ENCODE measurements at regions not wholly inside any gene's neighbourhood (a gene's known extent, or its start where the extent isn't known, plus 50 kb on each side); places are given as distances from the start of the nearest gene placed in this dataset.

DNA sequence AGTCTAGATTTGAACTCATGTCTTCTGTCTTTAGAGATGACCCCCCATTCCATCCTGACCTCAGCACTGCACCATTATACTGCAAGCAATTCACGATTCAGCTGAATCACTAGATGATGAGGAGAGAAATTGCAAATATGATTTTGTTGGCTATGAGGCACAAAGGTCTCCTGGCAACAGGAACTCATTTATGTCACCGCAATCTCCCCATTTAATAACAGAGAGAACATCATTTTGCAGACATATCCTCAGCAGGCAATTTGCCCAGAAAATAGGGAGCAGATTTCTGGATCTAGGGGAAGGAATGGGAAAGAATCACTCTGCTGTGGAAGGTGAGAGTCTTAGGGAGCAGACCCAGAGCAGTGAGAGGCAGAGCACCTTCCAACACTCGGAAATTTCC is 303.0 kb downstream of the PAX1 start:
- Histone ChIP-seq H3F3A (ENCODE audit: insufficient read depth) (no peaks in the 10 kb centered on the region), H3K4me3 (ENCODE audit: insufficient read depth, low read length, poor library complexity, severe bottlenecking) (no peak overlapping the region), H3K4me2 (ENCODE audit: low read depth, low read length, poor library complexity, severe bottlenecking) (no peak overlapping the region), H3K79me2 (ENCODE audit: insufficient read depth, low read length) (no peaks in the 10 kb centered on the region), H3K27ac (ENCODE audit: low read depth, low read length) (no peak overlapping the region), H3K27me3 (ENCODE audit: low read length) (no peaks in the 10 kb centered on the region), H4K20me1 (ENCODE audit: low read depth, low read length) (no peaks in the 10 kb centered on the region), H3K9me3 (ENCODE audit: insufficient read depth, low read length) (no peaks in the 10 kb centered on the region), H3K9ac (ENCODE audit: low read length) (no peak overlapping the region), H3K9me2 (replicated peaks; ENCODE audit: insufficient read depth, low read length) (no peaks in the 10 kb centered on the region), H3K36me3 (ENCODE audit: low read length) (no peaks in the 10 kb centered on the region), H2AFZ (ENCODE audit: low read depth, low read length, severe bottlenecking) (no peak overlapping the region)
- TF ChIP-seq, protein P1, sequence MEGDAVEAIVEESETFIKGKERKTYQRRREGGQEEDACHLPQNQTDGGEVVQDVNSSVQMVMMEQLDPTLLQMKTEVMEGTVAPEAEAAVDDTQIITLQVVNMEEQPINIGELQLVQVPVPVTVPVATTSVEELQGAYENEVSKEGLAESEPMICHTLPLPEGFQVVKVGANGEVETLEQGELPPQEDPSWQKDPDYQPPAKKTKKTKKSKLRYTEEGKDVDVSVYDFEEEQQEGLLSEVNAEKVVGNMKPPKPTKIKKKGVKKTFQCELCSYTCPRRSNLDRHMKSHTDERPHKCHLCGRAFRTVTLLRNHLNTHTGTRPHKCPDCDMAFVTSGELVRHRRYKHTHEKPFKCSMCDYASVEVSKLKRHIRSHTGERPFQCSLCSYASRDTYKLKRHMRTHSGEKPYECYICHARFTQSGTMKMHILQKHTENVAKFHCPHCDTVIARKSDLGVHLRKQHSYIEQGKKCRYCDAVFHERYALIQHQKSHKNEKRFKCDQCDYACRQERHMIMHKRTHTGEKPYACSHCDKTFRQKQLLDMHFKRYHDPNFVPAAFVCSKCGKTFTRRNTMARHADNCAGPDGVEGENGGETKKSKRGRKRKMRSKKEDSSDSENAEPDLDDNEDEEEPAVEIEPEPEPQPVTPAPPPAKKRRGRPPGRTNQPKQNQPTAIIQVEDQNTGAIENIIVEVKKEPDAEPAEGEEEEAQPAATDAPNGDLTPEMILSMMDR (IDR thresholded peaks at IDR 0.05; ENCODE audit: insufficient read depth, low read length, poor library complexity, severe bottlenecking), result no peak

DNA sequence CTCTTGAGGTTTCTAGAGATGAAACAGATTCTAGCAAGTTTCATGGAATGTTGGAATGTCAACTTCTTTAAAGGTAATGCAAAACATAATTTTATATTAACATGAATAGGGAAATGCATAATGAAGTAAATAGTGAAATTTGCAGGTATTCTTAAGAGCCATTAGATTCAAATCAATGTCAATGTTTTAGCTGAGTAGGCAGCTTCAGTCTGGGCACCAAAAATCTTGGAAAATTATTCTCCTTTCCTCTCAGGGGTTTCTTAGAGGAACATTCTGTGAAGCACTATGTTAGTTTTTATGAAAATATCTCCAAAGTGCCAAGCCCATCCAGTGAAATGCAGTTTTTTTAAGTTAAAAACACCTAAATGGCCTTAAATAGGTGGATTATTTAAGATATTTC is 300.8 kb downstream of the PAX1 start:
- no peaks in the 10 kb centered on the region for H4K20me1 ChIP-seq (ENCODE audit: low read depth, low read length)
- H3K4me2 ChIP-seq (ENCODE audit: low read depth, low read length, poor library complexity, severe bottlenecking), result no peak overlapping the region
- no peaks in the 10 kb centered on the region for H3K36me3 ChIP-seq (ENCODE audit: low read length)
- no peaks in the 10 kb centered on the region for H3F3A ChIP-seq (ENCODE audit: insufficient read depth)
- no peaks in the 10 kb centered on the region for H3K27me3 ChIP-seq (ENCODE audit: low read length)
- H3K4me3 ChIP-seq (ENCODE audit: insufficient read depth, low read length, poor library complexity, severe bottlenecking), result no peak overlapping the region
- H3K79me2 ChIP-seq (ENCODE audit: insufficient read depth, low read length), result no peaks in the 10 kb centered on the region
- H3K9ac ChIP-seq (ENCODE audit: low read length), result no peak overlapping the region
- H3K9me2 ChIP-seq (replicated peaks; ENCODE audit: insufficient read depth, low read length), result no peaks in the 10 kb centered on the region
- no peak for TF ChIP-seq EZH2phosphoT487 (conservative IDR thresholded peaks at IDR 0.05; ENCODE audit: low read length)
- TF ChIP-seq, protein P1 (IDR thresholded peaks at IDR 0.05; ENCODE audit: insufficient read depth, low read length, poor library complexity, severe bottlenecking), result no peak
- no peaks in the 10 kb centered on the region for H3K9me3 ChIP-seq (ENCODE audit: insufficient read depth, low read length)
- no peak overlapping the region for H2AFZ ChIP-seq (ENCODE audit: low read depth, low read length, severe bottlenecking)
- H3K27ac ChIP-seq (ENCODE audit: low read depth, low read length), result no peak overlapping the region

DNA sequence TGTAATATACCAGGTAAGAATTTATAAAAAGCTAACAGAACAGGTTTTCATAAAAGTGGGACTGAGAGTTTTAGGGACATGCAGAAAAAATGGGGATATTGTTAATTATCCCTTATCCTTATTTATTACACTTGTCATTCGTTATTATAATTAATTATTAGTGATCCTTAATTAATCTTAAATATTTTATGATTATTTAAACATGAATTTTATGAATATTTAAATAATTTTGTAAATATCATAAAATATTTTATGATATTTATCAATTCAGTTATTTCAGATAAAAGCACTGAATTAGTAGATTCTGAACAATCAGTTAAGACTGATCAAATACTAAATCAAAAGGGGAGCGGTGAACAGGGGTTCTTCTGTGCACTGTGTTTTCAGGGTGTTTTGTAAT is 300.1 kb downstream of the PAX1 start:
- H3K27me3 ChIP-seq (ENCODE audit: low read length), result no peaks in the 10 kb centered on the region
- no peak overlapping the region for H2AFZ ChIP-seq (ENCODE audit: low read depth, low read length, severe bottlenecking)
- H3K27ac ChIP-seq (ENCODE audit: low read depth, low read length), result no peak overlapping the region
- H3K79me2 ChIP-seq (ENCODE audit: insufficient read depth, low read length), result no peaks in the 10 kb centered on the region
- no peaks in the 10 kb centered on the region for H4K20me1 ChIP-seq (ENCODE audit: low read depth, low read length)
- no peaks in the 10 kb centered on the region for H3K36me3 ChIP-seq (ENCODE audit: low read length)
- TF ChIP-seq, protein P1 (IDR thresholded peaks at IDR 0.05; ENCODE audit: insufficient read depth, low read length, poor library complexity, severe bottlenecking), result no peak
- TF ChIP-seq EZH2phosphoT487 (conservative IDR thresholded peaks at IDR 0.05; ENCODE audit: low read length), result no peak
- no peak overlapping the region for H3K4me3 ChIP-seq (ENCODE audit: insufficient read depth, low read length, poor library complexity, severe bottlenecking)
- H3F3A ChIP-seq (ENCODE audit: insufficient read depth), result no peaks in the 10 kb centered on the region
- H3K4me2 ChIP-seq (ENCODE audit: low read depth, low read length, poor library complexity, severe bottlenecking), result no peak overlapping the region
- no peak overlapping the region for H3K9ac ChIP-seq (ENCODE audit: low read length)
- no peaks in the 10 kb centered on the region for H3K9me3 ChIP-seq (ENCODE audit: insufficient read depth, low read length)
- no peaks in the 10 kb centered on the region for H3K9me2 ChIP-seq (replicated peaks; ENCODE audit: insufficient read depth, low read length)

DNA sequence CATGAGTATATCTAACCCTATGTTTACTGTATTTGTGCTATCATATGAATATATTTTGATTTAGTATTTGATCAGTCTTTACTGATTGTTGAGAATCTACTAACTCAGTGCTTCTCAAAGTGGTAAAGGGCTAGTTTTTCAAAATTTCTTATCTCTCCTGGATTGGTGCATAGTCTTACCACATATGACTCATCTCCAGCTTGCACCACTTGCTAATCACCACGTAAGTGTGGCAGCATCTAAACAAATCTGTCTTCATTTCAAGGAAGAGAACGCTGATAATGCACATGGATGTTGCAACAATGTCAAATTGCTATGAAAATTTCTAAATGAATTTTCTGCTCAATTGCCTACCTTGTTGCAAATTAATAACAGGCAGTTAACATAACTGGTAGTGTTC is 299.5 kb downstream of the PAX1 start:
- H4K20me1 ChIP-seq (ENCODE audit: low read depth, low read length), result no peaks in the 10 kb centered on the region
- no peaks in the 10 kb centered on the region for H3F3A ChIP-seq (ENCODE audit: insufficient read depth)
- no peak for TF ChIP-seq EZH2phosphoT487 (conservative IDR thresholded peaks at IDR 0.05; ENCODE audit: low read length)
- TF ChIP-seq, protein P1 (IDR thresholded peaks at IDR 0.05; ENCODE audit: insufficient read depth, low read length, poor library complexity, severe bottlenecking), result no peak
- no peak overlapping the region for H3K4me3 ChIP-seq (ENCODE audit: insufficient read depth, low read length, poor library complexity, severe bottlenecking)
- H3K79me2 ChIP-seq (ENCODE audit: insufficient read depth, low read length), result no peaks in the 10 kb centered on the region
- no peak overlapping the region for H3K4me2 ChIP-seq (ENCODE audit: low read depth, low read length, poor library complexity, severe bottlenecking)
- no peaks in the 10 kb centered on the region for H3K9me3 ChIP-seq (ENCODE audit: insufficient read depth, low read length)
- no peak overlapping the region for H3K27ac ChIP-seq (ENCODE audit: low read depth, low read length)
- H3K9me2 ChIP-seq (replicated peaks; ENCODE audit: insufficient read depth, low read length), result no peaks in the 10 kb centered on the region
- no peaks in the 10 kb centered on the region for H3K36me3 ChIP-seq (ENCODE audit: low read length)
- H3K9ac ChIP-seq (ENCODE audit: low read length), result no peak overlapping the region
- no peak overlapping the region for H2AFZ ChIP-seq (ENCODE audit: low read depth, low read length, severe bottlenecking)
- H3K27me3 ChIP-seq (ENCODE audit: low read length), result no peaks in the 10 kb centered on the region
